SKM-1 (cell line): ENCODE measurements at regions not wholly inside any gene's neighbourhood (a gene's known extent, or its start where the extent isn't known, plus 50 kb on each side); places are given as distances from the start of the nearest gene placed in this dataset.
"Not testable (repeated sequence)": the region's sequence is repeated elsewhere in the genome, so short reads cannot be mapped to it uniquely, and the experiment has no call there.

Source experiments
- DNase-seq: peaks from one replicate; lab custom pipeline; 2025; ENCODE audit not compliant: unreplicated experiment; lab: John Stamatoyannopoulos, UW

DNA sequence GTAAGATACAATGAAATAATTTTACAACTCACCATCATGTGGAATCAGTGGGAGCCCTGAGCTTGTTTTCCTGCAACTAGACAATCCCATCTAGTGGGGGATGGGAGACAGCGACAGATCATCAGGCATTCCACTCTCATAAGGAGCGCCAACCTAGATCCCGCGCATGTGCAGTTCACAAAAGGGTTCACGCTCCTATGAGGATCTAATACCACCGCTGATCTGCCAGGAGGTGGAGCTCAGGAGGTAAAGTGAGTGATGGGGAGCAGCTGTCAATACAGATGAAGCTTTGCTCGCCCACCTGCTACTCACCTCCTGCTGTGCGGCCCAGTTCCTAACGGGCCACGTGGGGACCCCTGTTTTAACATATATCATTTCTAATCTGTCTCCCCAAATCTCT is 165.7 kb upstream of the MXRA5 start:
- not testable (repeated sequence) for DNase-seq

GRCh38 chrX:3509934-3510333 is 163.5 kb upstream of the MXRA5 start:
- DNase-seq: no peak

DNA sequence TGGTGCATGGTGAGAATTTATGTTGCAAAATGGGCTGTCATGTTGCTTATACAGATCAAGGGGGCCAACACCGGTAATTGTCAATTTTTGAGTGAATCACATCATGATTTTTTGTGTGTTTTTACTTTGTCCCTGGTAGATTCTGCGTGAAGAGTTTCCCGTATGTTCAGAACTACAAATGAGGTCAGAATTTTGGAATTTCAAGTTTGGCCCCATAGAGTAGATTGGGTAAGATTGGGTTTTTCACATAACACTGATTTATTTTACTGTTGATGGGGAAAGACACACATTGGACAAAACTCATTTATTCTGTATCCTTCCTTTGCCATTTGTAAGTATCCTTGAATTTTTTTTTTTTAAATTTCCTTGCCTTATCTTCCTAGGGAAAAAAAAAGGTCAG is 158.5 kb upstream of the MXRA5 start:
- no peak for DNase-seq

DNA sequence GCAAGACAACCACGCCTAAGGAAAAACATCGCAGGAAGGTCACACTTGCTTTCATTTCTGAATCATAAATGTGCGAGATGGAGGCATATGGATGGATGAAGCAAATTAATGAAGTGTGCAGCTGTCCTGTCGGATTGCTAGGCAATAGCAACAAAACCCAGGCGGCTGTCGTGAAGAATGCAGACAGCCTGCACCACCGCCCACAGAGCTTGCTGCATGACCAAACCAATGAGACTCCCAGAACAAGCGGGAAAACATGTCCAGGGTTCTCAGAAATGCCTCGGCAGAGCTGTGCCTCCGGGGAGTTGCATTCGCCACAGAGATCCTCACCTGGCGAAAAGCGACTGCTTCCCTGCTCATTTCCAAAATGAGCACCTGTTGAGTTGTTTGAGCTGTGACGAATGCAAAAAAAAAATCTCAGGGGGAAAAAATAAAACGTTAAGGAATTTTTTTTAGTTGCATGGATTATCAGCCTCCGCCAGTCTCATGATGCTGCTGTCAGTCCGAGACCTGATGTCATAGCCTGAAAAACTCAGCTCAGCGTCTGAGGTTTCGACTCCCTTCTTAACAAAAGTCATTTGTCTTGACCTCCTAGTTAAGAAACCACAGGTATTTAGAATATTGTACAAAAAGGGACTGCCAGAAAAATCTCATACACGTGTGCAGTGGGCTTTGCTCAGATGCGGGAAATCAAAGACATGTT is 155.5 kb upstream of the MXRA5 start:
- no peak for DNase-seq

DNA sequence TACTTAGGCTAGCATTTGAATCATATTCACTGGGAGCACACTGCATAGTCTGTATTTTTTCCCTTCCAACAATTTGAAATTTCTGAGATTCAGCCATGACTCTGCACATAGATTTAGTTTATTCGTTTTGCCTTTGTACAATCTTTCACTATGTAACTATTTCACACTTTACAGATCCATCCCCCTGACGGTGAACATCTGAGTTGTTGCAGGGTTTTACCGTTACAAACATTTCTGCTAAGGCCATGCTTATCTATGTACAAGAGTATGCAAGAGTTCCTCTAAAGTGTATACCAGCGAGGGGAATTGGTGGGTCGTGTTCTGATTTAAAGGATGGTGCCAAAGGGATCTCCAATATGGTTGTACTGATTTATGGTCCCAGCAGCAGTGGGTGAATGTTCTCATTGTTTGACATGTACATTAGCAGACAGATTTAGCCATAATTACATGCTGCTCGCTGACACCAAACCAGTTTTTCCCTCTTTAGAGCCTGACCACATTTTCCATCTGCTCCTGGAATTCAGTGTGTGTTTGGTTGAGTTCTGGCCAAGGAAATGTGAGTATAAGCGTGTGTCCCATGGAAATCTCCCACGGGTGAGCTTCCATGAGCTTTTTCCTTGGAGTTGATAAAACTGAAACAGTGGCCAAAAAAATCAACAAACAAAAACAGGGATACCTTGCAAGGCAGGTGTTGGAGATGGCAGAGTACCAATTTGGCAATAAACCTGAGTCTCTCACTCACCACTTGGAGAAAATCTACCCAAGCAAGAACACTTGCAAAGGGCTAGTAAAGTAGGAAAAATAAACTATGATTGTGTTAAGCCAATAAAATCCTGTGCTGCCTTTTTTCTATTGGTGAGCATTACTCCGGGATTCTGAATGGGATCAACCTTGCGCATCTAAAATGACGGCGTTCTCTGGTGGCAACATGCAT is 149.7 kb upstream of the MXRA5 start:
- not testable (repeated sequence) for DNase-seq

GRCh38 chrX:3493605-3494004 is 147.2 kb upstream of the MXRA5 start:
- DNase-seq: no peak

DNA sequence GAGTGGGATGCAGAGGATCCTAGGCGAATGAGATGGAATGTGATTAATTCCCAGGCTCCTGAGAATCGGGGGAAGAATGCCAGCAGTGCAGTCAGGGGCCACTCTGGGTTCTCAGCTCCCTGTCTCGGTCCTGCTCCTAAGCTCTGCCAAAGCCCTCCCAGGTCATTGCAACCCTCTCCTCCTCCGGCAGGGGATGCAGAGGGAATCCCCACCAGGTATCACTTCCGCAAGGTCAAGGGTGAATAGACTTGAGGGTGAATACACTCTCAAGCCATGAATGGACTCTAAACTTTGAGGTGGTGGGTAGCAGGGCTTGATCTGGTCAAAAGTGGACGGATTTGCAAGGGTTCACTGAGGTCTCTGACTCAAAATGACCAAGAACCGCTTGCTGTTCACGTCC is 139.3 kb upstream of the MXRA5 start:
- DNase-seq: no peak

DNA sequence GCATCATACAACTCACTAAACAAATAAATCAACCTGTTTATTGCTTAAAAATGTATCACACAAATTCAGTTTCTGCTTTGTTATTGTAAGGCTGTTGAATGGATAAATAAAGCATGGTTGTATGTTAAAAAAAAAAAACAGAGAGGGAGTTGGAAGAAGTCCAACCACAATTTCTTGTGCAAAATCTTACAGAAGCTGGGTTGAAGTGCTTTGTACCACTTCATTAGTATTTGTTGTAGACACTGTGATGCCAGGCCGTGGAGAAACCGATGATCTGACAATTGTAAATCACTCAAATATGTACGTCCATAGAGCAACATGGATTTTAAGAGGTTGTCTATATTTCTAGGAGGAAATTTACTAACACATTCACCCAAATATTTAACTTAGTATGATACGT is 132.6 kb upstream of the MXRA5 start:
- no peak for DNase-seq

GRCh38 chrX:3476973-3477372 is 130.5 kb upstream of the MXRA5 start:
- DNase-seq: no peak

DNA sequence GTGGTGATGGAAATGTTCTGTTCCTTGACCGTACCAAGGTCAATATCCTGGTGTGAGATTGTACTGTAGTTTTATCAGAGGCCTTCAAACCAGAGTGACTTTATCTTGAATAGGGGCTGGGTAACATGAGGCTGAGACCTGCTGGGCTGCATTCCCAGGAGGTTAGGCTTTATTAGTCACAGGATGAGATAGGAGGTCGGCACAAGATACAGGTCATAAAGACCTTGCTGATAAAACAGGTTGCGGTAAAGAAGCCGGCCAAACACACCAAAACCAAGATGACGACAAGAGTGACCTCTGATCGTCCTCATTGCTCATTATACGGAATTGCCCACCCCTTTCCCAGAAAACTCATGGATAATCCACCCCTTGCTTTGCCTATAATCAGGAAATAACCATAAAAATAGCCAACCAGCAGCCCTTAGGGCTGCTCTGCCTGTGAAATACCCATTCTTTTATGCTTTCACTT is 123.8 kb upstream of the MXRA5 start:
- not testable (repeated sequence) for DNase-seq

- no peak for DNase-seq
These were observed 121.6 kb upstream of the MXRA5 start for GRCh38 chrX:3468031-3468430.

DNA sequence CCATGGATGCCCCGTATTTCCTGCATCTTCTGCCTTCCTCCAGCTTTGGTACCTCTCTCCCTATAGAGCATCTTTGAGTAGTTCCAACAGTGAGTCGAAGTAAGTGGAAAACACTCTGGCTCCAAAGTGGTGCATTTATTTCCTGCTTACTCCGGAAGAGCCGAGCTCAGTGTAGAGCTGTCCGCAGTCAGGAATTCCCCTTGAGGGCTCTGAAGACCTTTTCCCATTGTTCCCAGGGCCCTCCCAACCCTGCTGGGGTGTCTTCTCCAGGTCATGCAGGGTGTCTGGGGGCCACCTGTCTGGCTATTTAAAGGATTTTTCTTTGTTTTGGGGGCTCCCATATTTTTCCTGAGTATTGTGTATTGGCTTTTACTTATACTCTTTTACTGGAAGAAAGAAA is 118.6 kb upstream of the MXRA5 start:
- DNase-seq: no peak

GRCh38 chrX:3462166-3462508 is 115.7 kb upstream of the MXRA5 start:
- DNase-seq: no peak

DNA sequence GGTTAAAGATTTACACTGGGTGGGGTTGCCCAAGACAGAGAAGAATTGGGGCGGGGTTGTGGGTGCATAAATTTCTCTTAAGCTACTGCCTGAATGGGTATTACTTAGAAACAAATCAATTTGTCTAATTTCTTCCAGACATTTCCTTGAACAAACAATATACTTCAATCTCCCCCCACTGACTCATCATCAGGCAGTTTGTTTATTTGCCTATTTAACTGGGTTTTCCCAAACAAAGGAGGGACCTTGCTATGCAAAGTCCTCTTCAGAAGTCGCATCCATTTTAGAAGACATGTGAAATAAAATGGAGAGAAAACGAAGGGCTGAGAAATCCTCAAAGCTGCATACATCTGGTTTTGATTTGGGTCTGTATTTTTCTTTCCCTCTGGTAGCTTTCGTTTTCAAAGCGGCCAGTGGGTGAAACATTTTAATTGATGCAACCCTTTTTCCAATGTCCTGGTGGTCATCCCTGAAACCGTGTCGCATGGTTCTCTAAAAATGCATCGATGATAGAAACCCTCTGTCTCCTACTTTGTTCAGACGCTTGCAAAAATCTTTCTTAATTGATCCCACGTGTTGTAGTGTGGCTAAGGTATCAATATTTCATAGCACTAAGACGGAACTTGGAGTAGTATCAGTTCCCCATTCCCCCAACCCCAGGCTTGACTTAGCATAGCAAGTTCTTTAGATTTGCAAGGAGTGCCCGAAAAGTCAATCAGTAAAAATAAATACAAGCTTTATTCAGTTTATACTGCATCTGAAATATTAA is 115.1 kb upstream of the MXRA5 start:
- no peak for DNase-seq

- no peak for DNase-seq
These were observed 109.3 kb upstream of the MXRA5 start for GRCh38 chrX:3455796-3456195.

DNA sequence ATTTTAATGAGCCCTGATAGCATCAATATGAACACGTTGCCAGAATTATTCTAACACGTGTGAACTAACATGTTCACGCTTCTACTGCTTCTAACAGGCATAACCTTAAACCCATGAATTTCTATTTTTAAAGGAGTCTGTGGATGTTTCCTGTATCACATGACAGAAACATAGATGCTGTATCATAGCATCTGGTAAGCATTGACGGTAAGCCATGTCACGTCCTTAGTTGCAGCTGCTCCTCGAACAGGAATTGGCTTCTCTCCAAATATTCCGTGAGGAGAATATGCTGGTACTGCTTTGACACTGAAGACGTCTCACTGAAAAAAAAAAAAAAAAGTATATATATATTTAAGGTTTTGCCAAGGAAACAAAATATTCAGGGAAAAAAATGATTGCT is 105.1 kb upstream of the MXRA5 start:
- DNase-seq: no peak

GRCh38 chrX:3450881-3451570 is 104.6 kb upstream of the MXRA5 start:
- no peak for DNase-seq

GRCh38 chrX:3449287-3449686 is 102.8 kb upstream of the MXRA5 start:
- DNase-seq: no peak

GRCh38 chrX:3448563-3448962 is 102.1 kb upstream of the MXRA5 start:
- DNase-seq: no peak

- DNase-seq: no peak
These were observed 99.5 kb upstream of the MXRA5 start for GRCh38 chrX:3445806-3446490.
